Smooth muscle cell (in vitro differentiated cells): ENCODE measurements at regions not wholly inside any gene's neighbourhood (a gene's known extent, or its start where the extent isn't known, plus 50 kb on each side); places are given as distances from the start of the nearest gene placed in this dataset.

Experiments
- DNase-seq: peaks from one replicate; lab custom pipeline; 2025; ENCODE audit not compliant: unreplicated experiment; lab: John Stamatoyannopoulos, UW
- H2AFZ ChIP-seq: fragments of 200-600 bp; sonication (generic); 2 replicates; pipeline ENCODE4 v1.6.0; 2016; ENCODE audit warnings: antibody characterized with exemption, low read depth, mild to moderate bottlenecking
- H3F3A ChIP-seq: fragments of 200-600 bp; sonication (generic); 2 replicates; pipeline ENCODE4 v1.6.0; 2017; ENCODE audit warnings: antibody characterized with exemption, low read depth
- H3K27ac ChIP-seq: fragments of 200-600 bp; sonication (generic); 2 replicates; pipeline ENCODE4 v1.5.1; 2016; ENCODE audit warnings: low read depth, mild to moderate bottlenecking
- H3K27me3 ChIP-seq: fragments of 200-600 bp; sonication (generic); 2 replicates; pipeline ENCODE4 v1.6.1; 2016; ENCODE audit warnings: low read depth, mild to moderate bottlenecking
- H3K36me3 ChIP-seq: fragments of 200-600 bp; sonication (generic); 2 replicates; pipeline ENCODE4 v1.5.1; 2016; ENCODE audit warnings: low read depth
- H3K4me1 ChIP-seq: fragments of 200-600 bp; sonication (generic); 2 replicates; pipeline ENCODE4 v1.5.1; 2016; ENCODE audit warnings: low read depth
- H3K4me2 ChIP-seq: fragments of 200-600 bp; sonication (generic); 2 replicates; pipeline ENCODE4 v1.6.0; 2016; ENCODE audit warnings: mild to moderate bottlenecking
- H3K4me3 ChIP-seq: fragments of 200-600 bp; sonication (generic); 2 replicates; pipeline ENCODE4 v1.5.1; 2016; ENCODE audit warnings: mild to moderate bottlenecking
- H3K79me2 ChIP-seq: fragments of 200-600 bp; sonication (generic); 2 replicates; pipeline ENCODE4 v1.6.0; 2016; ENCODE audit warnings: low read depth, mild to moderate bottlenecking
- H3K9ac ChIP-seq: fragments of 200-600 bp; sonication (generic); 2 replicates; pipeline ENCODE4 v1.6.0; 2016; ENCODE audit warnings: low read depth
- H3K9me3 ChIP-seq: fragments of 200-600 bp; sonication (generic); replicated peaks from 2 replicates; pipeline ENCODE4 v1.5.1; 2016; ENCODE audit warnings: low read depth
- H4K20me1 ChIP-seq: fragments of 200-600 bp; sonication (generic); 2 replicates; pipeline ENCODE4 v1.6.0; 2016; ENCODE audit warnings: low read depth
- WGBS: methylation state at CpG from one replicate; pipeline ENCODE4 v1.1.7; 2016; ENCODE audit warnings: low lambda C conversion rate; 5-methylcytosine and 5-hydroxymethylcytosine counted together
- TF ChIP-seq, protein P1 (sequence below): fragments of 200-600 bp; sonication (generic); IDR thresholded peaks from 2 replicates; pipeline ENCODE4 v1.5.1; 2017; ENCODE audit warnings: borderline replicate concordance, mild to moderate bottlenecking, antibody characterized with exemption; ENCODE audit not compliant: insufficient read depth, poor library complexity, severe bottlenecking

GRCh38 chr16:85162478-85163277, 50.4 kb upstream of the CIBAR2 start:
- H3K9ac ChIP-seq = no peak overlapping the region
- no peaks in the 10 kb centered on the region for H3K27me3 ChIP-seq
- H3K4me2 ChIP-seq = peak overlapping the region; percentile 70
- H3K4me1 ChIP-seq = peaks cover 11% of the 10 kb centered on the region
- no peaks in the 10 kb centered on the region for H4K20me1 ChIP-seq
- DNase-seq = peak; percentile 26
- no peak overlapping the region for H3K4me3 ChIP-seq
- H3K9me3 ChIP-seq = no peaks in the 10 kb centered on the region
- no peak overlapping the region for H2AFZ ChIP-seq
- TF ChIP-seq, protein P1, sequence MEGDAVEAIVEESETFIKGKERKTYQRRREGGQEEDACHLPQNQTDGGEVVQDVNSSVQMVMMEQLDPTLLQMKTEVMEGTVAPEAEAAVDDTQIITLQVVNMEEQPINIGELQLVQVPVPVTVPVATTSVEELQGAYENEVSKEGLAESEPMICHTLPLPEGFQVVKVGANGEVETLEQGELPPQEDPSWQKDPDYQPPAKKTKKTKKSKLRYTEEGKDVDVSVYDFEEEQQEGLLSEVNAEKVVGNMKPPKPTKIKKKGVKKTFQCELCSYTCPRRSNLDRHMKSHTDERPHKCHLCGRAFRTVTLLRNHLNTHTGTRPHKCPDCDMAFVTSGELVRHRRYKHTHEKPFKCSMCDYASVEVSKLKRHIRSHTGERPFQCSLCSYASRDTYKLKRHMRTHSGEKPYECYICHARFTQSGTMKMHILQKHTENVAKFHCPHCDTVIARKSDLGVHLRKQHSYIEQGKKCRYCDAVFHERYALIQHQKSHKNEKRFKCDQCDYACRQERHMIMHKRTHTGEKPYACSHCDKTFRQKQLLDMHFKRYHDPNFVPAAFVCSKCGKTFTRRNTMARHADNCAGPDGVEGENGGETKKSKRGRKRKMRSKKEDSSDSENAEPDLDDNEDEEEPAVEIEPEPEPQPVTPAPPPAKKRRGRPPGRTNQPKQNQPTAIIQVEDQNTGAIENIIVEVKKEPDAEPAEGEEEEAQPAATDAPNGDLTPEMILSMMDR = no peak
- H3K79me2 ChIP-seq = no peaks in the 10 kb centered on the region
- H3K27ac ChIP-seq = peak overlapping the region; percentile 24
- 63% methylated on average over 36 of the region's 36 CpGs for WGBS
- peaks cover 22% of the 10 kb centered on the region for H3F3A ChIP-seq
- H3K36me3 ChIP-seq = no peaks in the 10 kb centered on the region

GRCh38 chr16:85163278-85164112, 51.2 kb upstream of the CIBAR2 start:
- Histone ChIP-seq H3K4me1 (peaks cover 9% of the 10 kb centered on the region), H2AFZ (no peak overlapping the region), H3K9ac (no peak overlapping the region), H4K20me1 (no peaks in the 10 kb centered on the region), H3K4me2 (no peak overlapping the region), H3K79me2 (no peaks in the 10 kb centered on the region), H3K27ac (no peak overlapping the region), H3K9me3 (no peaks in the 10 kb centered on the region), H3F3A (peaks cover 30% of the 10 kb centered on the region), H3K27me3 (no peaks in the 10 kb centered on the region), H3K36me3 (no peaks in the 10 kb centered on the region), H3K4me3 (no peak overlapping the region)
- 83% methylated on average over 18 of the region's 22 CpGs for WGBS
- DNase-seq = no peak
- TF ChIP-seq, protein P1 = no peak

GRCh38 chr16:85164431-85164830, 52.2 kb upstream of the CIBAR2 start:
- Histone ChIP-seq H3K79me2 (no peaks in the 10 kb centered on the region), H3K27ac (peak overlapping the region; percentile 54), H3F3A (peaks cover 32% of the 10 kb centered on the region), H4K20me1 (no peaks in the 10 kb centered on the region), H3K36me3 (no peaks in the 10 kb centered on the region), H3K9ac (no peak overlapping the region), H3K4me2 (peak overlapping the region; percentile 57), H3K4me3 (no peak overlapping the region), H2AFZ (no peak overlapping the region), H3K27me3 (no peaks in the 10 kb centered on the region), H3K9me3 (no peaks in the 10 kb centered on the region), H3K4me1 (peaks cover 8% of the 10 kb centered on the region)
- no peak for DNase-seq
- WGBS = 35% methylated on average over 3 of the region's 3 CpGs
- TF ChIP-seq, protein P1 = no peak
